DND-41 (cell line): ENCODE measurements at regions not wholly inside any gene's neighbourhood (a gene's known extent, or its start where the extent isn't known, plus 50 kb on each side); places are given as distances from the start of the nearest gene placed in this dataset.

Source experiments
- ATAC-seq: fragments of 200-7000 bp; cut with Tn5 transposase; 3 replicates; pipeline ENCODE4 v1.9.1; 2021; ENCODE audit warnings: low read depth; ENCODE audit not compliant: insufficient read depth
- DNase-seq: peaks from one replicate; pipeline ENCODE4 v3.0.0-alpha.2; 2020
- H2AFZ ChIP-seq: 2 replicates; pipeline ENCODE4 v1.6.0; 2012; ENCODE audit warnings: low read depth, low read length
- H3K27ac ChIP-seq: 2 replicates; pipeline ENCODE4 v1.5.1; 2012; ENCODE audit warnings: low read length, inconsistent platforms
- H3K27me3 ChIP-seq: fragments of 200-600 bp; sonication (generic); 2 replicates; pipeline ENCODE4 v1.6.0; 2012; ENCODE audit warnings: low read length, mild to moderate bottlenecking, inconsistent platforms; ENCODE audit not compliant: insufficient read depth, poor library complexity
- H3K36me3 ChIP-seq: 2 replicates; pipeline ENCODE4 v1.5.1; 2012; ENCODE audit warnings: low read length, inconsistent platforms; ENCODE audit not compliant: insufficient read depth
- H3K4me1 ChIP-seq: 2 replicates; pipeline ENCODE4 v1.5.1; 2012; ENCODE audit warnings: mild to moderate bottlenecking, low read length; ENCODE audit not compliant: insufficient read depth
- H3K4me2 ChIP-seq: 2 replicates; pipeline ENCODE4 v1.6.0; 2012; ENCODE audit warnings: mild to moderate bottlenecking, moderate library complexity, low read length, inconsistent platforms; ENCODE audit not compliant: insufficient read depth
- H3K4me3 ChIP-seq, 2 experiments: fragments of 200-600 bp in 1 of 2; shearing (Covaris generic) in 1 of 2; 2 replicates each; pipeline ENCODE4 v1.5.1; 2012 to 2016; ENCODE audit warnings: inconsistent platforms in 2 of 2, low read length in 2 of 2, mild to moderate bottlenecking in 2 of 2, low read depth in 1 of 2, moderate library complexity in 1 of 2
- H3K79me2 ChIP-seq: 2 replicates; pipeline ENCODE4 v1.6.0; 2012; ENCODE audit warnings: low read length, inconsistent platforms; ENCODE audit not compliant: insufficient read depth
- H3K9ac ChIP-seq: 2 replicates; pipeline ENCODE4 v1.6.0; 2012; ENCODE audit warnings: low read depth, mild to moderate bottlenecking, inconsistent platforms, low read length, moderate library complexity
- H3K9me3 ChIP-seq: 2 replicates; pipeline ENCODE4 v1.5.1; 2012; ENCODE audit warnings: low read length, moderate library complexity, mild to moderate bottlenecking, inconsistent platforms; ENCODE audit not compliant: insufficient read depth, severe bottlenecking
- H4K20me1 ChIP-seq: 2 replicates; pipeline ENCODE4 v1.6.0; 2012; ENCODE audit warnings: low read length; ENCODE audit not compliant: insufficient read depth
- EZH2 ChIP-seq: IDR thresholded peaks from 3 replicates; pipeline ENCODE4 v1.6.1; 2012; ENCODE audit warnings: borderline replicate concordance, low read depth, mild to moderate bottlenecking, moderate library complexity, low read length, inconsistent platforms; ENCODE audit not compliant: severe bottlenecking
- TF ChIP-seq, protein P1 (sequence below): IDR thresholded peaks from 2 replicates; pipeline ENCODE4 v1.5.1; 2012; ENCODE audit warnings: borderline replicate concordance, low read length, moderate library complexity, mild to moderate bottlenecking; ENCODE audit not compliant: poor library complexity, severe bottlenecking; ENCODE audit errors: extremely low read depth

- Histone ChIP-seq H3K9me3 (no peaks in the 10 kb centered on the region), H4K20me1 (no peaks in the 10 kb centered on the region), H3K27ac (no peak overlapping the region), H3K79me2 (no peaks in the 10 kb centered on the region), H3K9ac (no peak overlapping the region), H3K36me3 (no peaks in the 10 kb centered on the region), H3K4me3 (no peak overlapping the region), H3K4me1 (no peaks in the 10 kb centered on the region), H2AFZ (no peak overlapping the region), H3K4me2 (no peak overlapping the region), H3K27me3 (no peaks in the 10 kb centered on the region)
- DNase-seq = no peak
- no peak for ATAC-seq
- TF ChIP-seq, protein P1, sequence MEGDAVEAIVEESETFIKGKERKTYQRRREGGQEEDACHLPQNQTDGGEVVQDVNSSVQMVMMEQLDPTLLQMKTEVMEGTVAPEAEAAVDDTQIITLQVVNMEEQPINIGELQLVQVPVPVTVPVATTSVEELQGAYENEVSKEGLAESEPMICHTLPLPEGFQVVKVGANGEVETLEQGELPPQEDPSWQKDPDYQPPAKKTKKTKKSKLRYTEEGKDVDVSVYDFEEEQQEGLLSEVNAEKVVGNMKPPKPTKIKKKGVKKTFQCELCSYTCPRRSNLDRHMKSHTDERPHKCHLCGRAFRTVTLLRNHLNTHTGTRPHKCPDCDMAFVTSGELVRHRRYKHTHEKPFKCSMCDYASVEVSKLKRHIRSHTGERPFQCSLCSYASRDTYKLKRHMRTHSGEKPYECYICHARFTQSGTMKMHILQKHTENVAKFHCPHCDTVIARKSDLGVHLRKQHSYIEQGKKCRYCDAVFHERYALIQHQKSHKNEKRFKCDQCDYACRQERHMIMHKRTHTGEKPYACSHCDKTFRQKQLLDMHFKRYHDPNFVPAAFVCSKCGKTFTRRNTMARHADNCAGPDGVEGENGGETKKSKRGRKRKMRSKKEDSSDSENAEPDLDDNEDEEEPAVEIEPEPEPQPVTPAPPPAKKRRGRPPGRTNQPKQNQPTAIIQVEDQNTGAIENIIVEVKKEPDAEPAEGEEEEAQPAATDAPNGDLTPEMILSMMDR = no peak
- TF ChIP-seq EZH2 = no peak
These were observed 377.1 kb downstream of the SLC16A7 start for GRCh38 chr12:59972905-59973304.

- no peak for DNase-seq
- Histone ChIP-seq H2AFZ (no peak overlapping the region), H3K4me2 (no peak overlapping the region), H3K9me3 (no peaks in the 10 kb centered on the region), H3K36me3 (no peaks in the 10 kb centered on the region), H3K4me3 (no peak overlapping the region), H3K79me2 (no peaks in the 10 kb centered on the region), H3K27ac (no peak overlapping the region), H3K9ac (no peak overlapping the region), H3K27me3 (no peaks in the 10 kb centered on the region), H3K4me1 (no peaks in the 10 kb centered on the region), H4K20me1 (no peaks in the 10 kb centered on the region)
- no peak for ATAC-seq
- no peak for TF ChIP-seq EZH2
- TF ChIP-seq, protein P1 = no peak
These were observed 377.7 kb downstream of the SLC16A7 start for GRCh38 chr12:59973515-59973914.

- Histone ChIP-seq H3K9me3 (no peaks in the 10 kb centered on the region), H3K4me1 (no peaks in the 10 kb centered on the region), H3K27ac (no peak overlapping the region), H2AFZ (no peak overlapping the region), H3K36me3 (no peaks in the 10 kb centered on the region), H4K20me1 (no peaks in the 10 kb centered on the region), H3K9ac (no peak overlapping the region), H3K27me3 (no peaks in the 10 kb centered on the region), H3K4me2 (no peak overlapping the region), H3K4me3 (no peak overlapping the region), H3K79me2 (no peaks in the 10 kb centered on the region)
- DNase-seq (no peak), ATAC-seq (no peak)
- TF ChIP-seq EZH2 = no peak
- TF ChIP-seq, protein P1 = no peak
These were observed 381.9 kb downstream of the SLC16A7 start for GRCh38 chr12:59977779-59978178.

DNA sequence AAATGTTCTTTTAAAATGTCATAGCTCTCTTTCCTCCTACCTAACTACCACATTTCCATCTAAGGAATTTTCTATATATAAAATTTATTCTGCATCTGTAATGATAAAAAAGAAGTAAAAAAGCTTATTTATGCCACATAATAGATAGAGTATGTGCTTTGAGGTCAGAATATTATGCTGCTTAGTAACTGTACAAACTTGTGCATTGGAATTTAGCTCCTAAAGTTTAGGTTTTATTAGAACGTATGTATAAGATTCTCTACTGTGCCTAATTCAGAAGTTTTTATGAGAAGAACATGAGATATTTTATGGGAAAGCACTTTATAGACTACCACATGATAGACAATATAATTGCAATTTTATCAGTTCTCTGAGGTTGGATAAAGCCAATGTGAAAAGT lies 384.6 kb downstream of the SLC16A7 start:
- Histone ChIP-seq H3K4me2 (no peak overlapping the region), H3K27ac (no peak overlapping the region)
- no peak for DNase-seq

More for the DNA sequence above, 384.6 kb downstream of the SLC16A7 start:
- H2AFZ ChIP-seq = no peak overlapping the region
- ATAC-seq = no peak
- no peaks in the 10 kb centered on the region for H4K20me1 ChIP-seq
- H3K79me2 ChIP-seq = no peaks in the 10 kb centered on the region
- H3K36me3 ChIP-seq = no peaks in the 10 kb centered on the region
- no peaks in the 10 kb centered on the region for H3K9me3 ChIP-seq
- H3K4me3 ChIP-seq = no peak overlapping the region
- no peak overlapping the region for H3K9ac ChIP-seq
- H3K27me3 ChIP-seq = no peaks in the 10 kb centered on the region
- no peak for TF ChIP-seq EZH2
- TF ChIP-seq, protein P1 = no peak
- no peaks in the 10 kb centered on the region for H3K4me1 ChIP-seq
